Activated CD4-positive, alpha-beta T cell treated with anti-CD3 and anti-CD28 coated beads, Interleukin-2, amount 50 U/mL, for 48 hours (primary cell): ENCODE measurements at regions not wholly inside any gene's neighbourhood (a gene's known extent, or its start where the extent isn't known, plus 50 kb on each side); places are given as distances from the start of the nearest gene placed in this dataset.
"Not testable (repeated sequence)": the region's sequence is repeated elsewhere in the genome, so short reads cannot be mapped to it uniquely, and the experiment has no call there.

Source experiments
- DNase-seq, 2 experiments: peaks; one replicate each; pipeline ENCODE4 v3.0.0-alpha.2; 2020

DNA sequence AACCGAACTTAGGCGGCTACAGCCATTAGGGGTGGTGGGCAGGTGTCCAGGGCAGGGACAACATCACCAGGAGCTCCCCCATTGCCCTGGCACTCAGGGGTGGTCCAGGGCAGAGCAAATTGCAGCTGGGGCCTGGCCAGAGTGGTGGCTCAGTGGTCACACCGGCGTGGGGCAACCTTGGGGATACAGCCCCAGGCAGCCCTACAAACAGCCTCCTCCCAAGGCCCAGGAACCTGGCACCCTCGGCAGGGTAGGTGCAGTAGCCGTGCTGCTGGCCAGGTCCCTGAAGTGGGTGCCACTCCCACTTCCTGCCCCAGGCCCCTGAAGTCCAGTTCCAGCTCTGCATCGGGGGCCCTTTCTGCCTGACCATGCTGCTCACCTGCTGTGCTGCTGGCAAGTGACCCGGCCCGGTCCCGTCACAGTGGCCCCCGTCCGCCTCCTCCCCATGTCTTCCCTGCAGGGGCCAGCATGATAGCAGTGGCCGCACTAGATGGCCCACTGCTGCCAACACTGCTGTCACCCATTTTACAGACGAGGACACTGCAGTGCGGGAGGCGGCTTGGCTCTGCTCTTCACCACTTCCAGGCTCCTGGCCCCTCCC, 712.8 kb downstream of the MATN1 start:
- DNase-seq, result no peak

DNA sequence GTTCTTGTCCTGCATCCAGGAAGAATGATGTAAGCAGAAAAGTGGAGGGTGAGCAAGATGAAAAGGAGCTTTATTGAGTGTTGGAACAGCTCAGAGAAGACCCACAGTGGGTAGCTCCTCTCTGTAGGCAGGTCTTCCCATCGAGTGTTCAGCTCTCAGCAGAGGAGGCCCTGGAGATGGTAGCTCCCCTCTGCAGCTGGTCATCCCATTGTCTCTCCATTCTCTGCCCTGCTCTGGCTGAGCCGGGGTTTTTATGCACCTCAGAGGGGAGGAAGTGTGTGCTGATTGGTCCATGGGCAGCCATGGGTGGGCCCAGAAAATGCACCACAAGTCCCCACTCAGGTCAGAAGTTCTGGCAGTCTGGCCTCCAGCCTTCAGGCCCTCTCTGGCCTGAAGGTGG, 713.7 kb downstream of the MATN1 start:
- no peak for DNase-seq

DNA sequence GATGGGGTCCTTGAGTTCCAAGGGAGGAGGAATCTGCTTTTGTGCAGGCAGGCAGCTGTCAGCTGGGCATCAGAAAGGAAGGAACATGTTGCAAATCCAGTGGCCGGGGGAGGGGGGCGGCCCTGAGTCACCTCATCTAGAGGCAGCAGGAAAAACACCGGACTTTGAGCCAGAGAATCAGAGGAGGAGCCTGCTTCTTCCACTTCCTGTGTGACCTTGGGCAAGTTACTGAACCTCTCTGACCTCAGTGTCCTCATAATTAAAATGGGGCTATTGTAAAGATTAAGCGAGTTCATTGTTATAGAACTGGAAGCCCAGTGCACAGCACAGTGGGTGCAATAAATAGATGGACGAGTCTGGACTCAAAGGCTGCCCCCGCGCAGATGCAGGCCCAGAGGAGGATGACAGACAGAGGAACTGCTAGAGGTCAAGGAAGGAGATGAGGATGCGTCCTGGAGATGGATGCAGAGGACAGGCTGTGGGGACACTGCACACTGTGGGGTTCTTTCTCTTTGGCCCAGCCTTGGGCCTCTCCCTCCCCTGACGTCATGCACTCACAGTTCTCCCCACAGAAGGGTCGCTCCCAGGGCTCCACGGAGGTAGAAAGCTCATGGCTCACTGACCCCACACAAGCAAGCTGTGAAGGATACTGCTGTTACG, 714.3 kb downstream of the MATN1 start:
- no peak for DNase-seq

DNA sequence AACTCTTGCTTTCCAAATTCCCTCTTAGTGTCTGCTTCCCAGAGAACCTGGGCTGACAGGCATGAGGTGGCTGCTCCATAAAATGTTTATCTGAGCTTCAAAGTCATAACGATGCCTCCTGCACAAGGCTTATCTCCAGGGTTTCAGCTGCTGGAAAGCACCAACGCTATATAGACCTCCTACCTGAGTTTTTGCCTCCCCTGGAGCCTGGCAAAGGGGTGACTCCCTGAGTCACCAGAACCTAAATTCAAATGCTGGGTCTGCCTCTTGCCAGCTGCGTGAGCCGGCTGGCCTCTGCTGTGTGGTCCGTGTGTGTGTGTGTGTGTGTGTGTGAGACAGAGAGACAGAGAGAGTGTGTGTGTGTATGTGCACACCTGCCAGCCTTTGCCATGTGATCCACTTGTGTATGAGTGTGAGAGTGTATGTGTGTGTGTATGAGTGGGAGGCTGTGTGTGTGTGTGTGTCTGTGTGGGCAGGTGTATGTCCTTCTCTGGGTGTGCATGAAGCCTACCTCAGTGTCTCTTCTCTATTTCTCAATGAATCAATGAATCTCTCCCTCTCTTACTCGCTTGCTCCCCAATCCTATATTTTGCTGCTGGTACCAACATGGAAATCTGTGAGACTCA, 714.9 kb downstream of the MATN1 start:
- no peak for DNase-seq

DNA sequence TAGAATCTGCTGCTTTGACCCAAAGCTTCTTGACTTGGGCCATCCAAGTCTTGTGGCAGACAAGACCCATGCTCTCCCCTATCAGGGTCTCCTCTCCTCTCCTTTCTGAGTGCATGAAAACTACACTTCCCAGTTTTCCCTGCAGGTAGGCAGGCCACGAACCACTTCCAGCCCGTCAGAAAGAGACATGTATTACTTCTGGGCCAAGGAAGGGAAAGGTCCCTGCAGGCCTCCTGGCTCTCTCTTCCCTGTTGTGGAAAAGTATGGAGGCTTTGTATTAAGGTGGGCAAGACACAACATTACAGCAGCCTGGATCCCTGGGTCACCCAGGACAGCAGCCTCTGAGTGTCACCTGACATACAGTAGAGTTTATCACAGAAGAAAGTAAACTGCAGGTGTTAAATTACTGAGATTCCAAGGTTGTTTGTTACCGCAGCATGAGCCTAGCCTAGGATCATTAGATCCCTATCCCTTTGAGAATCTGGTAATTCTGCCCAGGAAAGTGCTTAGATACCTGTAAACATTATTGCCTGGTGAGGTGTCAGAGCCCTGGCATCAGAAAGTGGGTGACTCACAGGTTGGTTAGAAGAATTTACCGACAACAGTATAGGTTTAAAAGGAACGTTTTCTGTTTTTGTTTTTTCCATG, 717.3 kb downstream of the MATN1 start:
- no peak for DNase-seq

DNA sequence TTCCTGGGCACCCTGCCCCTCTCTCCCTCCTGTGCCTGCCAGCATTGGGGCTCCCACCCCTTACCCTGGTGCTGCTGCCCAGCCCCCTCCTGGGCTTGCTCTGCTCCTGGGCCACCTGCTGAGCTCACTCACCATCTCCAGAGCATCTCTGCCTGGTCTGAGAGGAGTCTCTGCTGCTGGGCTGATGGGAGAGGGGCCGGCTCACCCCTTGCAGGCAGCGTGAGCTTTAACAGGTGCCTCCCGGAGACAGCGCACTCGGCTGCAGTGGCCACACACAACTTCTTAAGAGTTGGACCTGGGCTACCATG, 721.7 kb downstream of the MATN1 start:
- DNase-seq, result no peak

DNA sequence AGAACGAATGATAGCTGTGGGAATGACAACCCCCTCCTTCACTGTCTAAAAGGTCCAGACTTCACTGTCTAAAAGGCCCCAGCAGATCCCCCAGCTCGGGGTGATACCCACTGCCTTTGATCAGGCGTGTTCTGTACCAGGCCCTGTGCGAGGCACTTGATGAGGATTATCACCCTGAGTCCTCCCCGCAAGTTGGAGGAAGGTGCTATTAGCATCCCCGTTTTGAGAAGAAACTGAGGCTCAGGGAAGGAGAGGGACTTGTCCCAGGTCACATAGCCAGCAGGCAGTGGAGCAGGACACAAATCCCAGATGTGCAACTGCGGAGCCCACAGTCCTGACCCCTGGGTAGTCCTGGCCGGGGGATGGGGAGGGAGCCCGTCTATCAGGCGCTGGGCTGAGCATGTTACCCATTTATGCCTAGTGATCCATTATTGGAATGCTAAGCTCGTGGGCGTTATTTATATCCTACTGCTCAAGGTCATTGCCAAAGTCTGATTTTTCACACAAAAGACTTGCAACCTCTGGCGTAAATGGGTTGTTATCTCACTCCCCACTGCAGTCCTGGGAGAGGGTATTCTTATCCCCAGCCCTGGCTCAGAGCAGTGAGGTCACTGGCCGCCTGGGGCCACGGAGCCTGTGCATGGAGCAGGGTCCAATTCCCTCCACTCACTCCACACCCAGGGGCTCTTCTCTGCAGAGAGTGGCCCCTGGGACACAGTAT, 722.2 kb downstream of the MATN1 start:
- DNase-seq, result no peak

DNA sequence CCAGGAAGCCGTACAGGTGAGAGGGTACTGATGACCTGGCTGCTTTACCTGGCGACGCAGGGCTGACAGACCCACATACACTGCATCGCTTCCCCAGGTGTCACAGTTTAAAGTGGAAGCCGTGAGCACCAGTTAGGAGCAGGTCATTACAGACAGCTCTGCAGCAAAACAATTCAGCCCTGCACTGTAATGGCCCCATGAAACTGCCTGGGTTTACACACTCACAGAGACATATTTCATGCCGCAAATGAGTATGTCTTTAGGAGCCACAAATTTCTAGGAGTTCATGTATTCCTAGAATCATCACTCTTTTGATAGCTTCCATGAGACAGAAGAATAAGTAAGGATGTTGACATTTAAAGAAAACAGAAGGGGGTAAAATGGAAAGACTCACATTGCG, 723.1 kb downstream of the MATN1 start:
- DNase-seq, result no peak

DNA sequence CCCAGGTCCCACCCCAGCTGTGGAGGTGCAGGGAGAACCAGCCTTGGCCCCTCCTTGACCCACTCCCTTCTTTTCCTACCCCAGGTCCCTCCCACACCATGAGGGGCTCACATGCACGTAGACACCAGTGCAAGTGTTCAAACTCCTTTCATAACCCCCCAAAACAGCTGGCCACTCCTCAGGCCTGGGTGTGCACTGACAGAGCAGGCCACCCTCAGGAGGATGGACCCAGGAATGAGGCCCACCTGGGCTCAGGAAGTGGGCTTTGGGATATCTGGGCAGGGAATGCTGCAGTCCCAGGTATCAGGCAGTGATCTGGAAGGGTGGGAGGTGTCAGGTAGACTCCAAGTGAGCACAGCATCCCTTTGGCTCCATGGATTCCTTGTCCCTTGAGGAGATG, 723.8 kb downstream of the MATN1 start:
- DNase-seq, result no peak

DNA sequence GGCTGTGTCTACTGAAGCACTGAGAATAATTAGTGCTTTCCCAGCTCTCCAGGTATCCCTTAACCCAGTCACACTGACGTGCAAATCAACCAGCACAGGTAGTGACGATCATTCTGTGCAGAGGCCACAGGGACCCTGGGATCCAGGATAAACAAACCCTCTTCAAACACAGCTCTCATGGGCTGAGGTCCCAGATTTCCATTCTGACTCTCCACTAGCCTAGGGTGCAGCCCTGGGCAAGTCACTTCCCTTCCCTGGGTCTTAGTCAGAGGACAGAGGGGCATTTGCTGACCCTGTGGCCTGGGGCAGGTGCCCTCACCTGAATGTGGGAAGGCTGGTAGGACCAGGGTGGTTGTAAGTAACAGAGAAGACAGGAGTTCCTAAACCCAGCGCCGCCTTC, 724.7 kb downstream of the MATN1 start:
- DNase-seq, result no peak

DNA sequence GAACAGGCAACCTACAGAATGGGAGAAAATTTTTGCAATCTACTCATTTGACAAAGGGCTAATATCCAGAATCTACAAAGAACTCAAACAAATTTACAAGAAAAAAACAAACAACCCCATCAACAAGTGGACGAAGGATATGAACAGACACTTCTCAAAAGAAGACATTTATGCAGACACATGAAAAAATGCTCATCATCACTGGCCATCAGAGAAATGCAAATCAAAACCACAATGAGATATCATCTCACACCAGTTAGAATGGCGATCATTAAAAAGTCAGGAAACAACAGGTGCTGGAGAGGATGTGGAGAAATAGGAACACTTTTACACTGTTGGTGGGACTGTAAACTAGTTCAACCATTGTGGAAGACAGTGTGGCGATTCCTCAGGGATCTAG, 725.6 kb downstream of the MATN1 start:
- not testable (repeated sequence) for DNase-seq

DNA sequence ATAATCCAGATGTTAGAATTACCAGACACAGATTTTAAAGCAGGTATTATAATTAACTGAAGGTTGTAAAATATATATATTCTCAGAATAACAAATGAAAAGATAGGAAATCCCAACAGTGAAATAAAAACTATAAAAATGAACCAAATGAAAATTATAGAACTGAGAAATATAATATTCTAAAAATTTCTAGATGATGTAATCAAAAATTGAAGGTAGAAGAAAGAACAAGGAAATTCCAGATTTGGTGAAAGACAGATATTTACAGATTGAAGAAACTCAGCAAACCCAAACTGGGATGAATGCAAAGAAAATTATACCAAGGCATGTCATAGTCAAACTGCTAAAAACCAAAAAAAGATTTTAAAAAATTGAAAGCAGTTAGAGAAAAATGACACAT, 729.4 kb downstream of the MATN1 start:
- DNase-seq, result no peak

DNA sequence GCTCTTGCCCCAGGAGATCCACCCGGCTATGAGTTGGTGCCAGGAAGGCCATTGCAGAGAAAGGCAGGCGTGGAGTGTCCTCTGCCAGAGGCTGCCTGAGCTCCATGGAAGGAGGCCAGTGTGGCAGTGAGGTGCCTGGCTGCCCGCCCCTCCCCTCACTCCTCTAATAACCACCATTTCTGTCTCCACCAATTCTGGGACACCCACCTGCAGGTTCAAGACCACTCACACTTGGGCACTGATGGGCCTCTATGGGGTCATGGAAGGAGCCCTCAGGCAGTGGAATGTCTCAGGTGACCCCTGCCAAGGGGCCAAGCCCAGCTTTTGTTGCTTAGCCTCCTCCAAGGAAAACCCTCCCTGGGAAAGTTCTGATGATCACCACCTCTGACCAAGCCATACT, 731.6 kb downstream of the MATN1 start:
- DNase-seq, result no peak

DNA sequence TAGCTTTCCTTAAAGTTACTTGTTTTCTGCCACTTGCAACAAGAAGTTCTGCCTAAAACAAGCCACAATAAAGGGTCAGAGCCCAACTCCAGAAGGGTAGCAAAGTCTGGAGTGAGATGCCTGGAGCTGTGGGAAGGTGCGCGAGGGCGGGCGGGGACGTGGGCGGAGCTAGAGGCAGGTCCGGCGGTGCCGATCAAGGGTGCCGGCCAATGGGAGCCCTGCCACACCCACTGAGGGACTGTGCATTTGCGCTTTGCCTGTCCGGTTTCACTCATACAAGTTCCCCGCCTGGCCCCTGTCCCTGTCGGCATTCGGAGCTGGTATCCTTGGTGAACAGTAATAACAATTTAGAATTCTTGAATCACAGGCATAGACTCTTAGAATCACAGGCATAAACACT, 732.4 kb downstream of the MATN1 start:
- DNase-seq, result no peak

DNA sequence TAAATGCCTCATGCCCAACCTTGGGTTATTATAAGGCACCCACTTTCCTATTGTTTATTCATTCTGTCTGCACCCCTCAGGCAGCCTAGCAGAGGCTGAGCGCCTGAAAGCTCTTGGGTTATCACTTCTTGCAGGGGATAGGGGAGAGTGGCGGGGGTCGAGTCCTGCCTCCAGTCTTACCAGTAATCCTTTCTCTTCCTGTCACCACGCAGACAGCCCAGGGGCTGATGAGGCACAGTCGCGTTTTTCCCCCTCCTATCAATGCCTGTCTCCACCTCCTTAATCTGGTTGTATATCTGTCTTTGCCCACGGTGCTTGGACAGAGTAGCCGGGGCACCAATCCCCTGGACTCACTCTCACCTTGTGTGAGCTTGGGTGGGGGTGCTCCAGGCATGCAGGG, 733.1 kb downstream of the MATN1 start:
- DNase-seq, result no peak

DNA sequence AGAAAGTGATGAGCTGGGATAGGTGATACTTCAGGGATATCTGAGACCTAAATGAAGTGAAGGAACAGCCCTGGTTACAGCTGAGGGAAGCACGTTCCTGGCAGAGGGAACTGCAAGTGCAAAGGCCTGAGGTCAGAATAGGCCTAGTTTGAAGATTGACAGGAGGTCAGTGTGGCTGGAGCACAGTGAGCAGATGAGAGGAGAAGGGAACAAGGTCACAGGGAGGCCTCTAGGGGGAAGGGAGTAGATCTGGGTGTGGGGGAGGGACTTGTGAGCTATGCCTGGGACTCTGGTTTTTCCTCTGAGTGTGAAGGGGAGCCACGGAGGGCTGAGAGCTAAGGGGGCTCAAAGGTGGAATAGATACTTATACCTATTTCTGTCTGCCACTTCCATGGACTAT, 736.4 kb downstream of the MATN1 start:
- no peak for DNase-seq

DNA sequence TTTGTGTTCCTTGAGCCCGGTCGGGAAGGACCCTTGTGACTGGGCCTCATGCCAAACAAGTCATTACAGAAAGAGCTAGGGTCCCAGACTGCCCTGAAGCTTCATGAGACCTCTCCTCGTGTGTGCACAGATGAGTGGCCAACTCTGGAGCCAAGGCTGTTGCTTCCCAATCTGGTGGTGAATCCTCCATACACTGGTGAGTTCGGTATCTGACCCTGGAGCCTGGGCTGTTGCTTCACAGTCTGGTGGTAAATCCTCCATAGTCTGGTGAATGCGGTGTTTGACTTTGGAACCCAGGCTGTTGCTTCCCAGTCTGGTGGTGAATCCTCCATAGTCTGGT, 737.8 kb downstream of the MATN1 start:
- DNase-seq, result no peak

DNA sequence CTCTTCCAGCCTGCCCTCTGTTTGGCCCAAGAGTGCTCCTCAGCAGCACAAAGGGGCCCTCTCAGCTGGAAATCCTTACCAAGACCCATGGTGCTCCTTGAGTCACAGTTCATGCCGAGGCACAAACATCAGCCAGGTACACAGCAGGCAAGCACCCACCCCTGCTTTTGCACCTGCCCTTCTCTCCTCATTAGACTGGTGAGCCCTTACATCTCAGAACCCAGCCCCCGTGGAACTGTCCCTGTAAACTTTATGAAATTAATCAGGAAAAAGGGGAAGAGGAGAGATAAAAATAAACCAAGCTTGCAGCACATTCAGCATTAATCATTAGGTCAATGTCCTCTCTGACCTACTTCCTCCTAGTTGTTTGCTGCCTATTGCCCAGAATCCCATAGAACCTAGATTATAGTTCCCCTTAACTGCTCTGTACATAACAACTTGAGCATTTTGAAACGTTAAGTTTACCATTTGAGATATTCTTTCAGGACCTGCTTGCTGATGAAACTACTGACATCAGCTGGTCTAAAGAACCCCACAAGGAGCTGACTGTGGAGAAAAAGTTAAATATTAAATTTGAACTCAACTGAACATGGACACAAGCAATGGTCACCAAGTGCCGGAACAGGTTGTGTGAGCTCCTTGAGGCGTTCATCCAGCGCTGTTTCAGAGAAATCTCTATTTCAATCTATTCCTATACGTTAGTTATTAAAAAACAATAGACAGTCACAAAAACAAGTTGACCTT, 738.4 kb downstream of the MATN1 start:
- DNase-seq, result no peak

DNA sequence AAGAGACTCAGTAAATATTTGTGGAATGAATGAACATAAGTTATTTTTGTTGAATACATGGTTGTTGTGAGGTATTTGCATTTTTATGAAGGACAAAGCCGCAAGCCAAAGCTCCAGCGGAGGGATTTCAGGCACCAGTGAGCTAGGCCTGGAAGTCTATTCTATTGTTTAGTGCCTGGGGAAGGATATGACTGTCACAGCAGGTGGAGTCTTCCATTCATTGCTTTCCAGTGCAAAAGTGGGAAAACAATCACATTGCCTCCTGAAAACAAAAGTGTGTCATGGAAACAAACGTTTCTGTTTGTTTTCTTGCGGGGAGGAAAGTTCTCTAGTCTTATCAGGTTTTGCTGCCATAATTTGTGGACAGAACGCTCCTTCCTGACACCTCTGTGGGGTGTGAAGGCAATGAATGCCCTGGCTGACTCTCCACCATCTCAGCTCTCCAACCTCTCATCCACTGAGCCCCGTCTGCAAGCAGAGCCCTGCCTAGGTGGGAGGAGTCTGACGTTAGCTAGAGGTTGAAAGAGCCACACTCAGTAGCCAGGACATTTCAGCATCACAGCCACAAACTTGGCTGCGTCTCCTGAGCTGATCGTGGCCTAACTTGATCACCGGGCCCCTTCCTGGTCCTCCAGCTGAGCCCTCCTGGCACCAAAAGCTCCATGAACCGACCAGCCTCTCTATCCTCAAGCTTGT, 739.1 kb downstream of the MATN1 start:
- DNase-seq, result no peak

DNA sequence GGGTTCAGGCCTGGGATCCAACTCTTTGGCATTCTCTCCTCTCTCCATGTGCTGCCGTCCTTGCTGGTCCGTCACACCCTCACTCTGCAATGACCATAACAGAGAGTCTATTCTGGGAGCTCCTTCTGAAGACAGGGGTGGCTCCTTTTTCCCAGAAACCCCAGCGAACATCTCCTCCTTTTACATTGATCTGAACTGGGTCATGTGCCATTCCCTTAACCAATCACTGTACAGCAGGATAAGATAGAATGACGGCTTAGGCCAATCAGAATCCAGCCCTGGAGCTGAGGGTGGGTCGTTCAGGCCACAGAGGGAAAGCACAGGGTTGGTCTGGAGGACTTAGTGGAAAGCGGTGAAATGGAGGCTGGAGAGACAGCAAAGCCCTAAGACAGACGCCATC, 740.1 kb downstream of the MATN1 start:
- DNase-seq, result no peak

DNA sequence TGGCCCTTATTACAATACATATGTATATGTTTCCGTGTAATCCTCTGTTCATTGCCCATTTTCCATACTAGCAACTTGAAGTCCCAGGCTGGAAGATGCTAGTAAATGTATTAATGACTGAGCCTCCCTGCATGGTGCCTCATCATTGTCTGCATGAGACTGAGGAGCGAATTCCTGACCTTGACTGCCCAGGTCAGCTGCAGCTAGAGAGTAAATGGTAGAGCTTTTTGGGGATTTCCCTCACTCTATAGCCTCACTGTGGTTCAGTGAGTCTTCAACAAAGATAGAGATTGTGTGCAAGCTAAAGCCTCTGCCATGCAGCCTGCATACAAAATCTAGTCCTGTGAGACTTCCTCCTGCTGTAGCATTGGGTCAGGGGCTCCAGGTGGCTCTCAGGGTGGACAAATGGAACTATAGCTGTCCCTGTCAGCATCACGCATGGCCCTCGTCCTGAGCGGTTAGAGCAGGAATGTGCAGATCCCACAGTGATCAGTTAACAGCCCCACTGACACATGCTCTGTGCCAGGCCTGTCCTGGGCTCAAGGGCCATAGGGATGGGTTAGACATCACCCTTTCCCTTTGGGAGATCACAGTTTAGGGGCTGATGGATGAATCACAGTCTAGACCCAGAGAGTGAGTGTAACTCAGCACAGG, 741.7 kb downstream of the MATN1 start:
- DNase-seq, result no peak

DNA sequence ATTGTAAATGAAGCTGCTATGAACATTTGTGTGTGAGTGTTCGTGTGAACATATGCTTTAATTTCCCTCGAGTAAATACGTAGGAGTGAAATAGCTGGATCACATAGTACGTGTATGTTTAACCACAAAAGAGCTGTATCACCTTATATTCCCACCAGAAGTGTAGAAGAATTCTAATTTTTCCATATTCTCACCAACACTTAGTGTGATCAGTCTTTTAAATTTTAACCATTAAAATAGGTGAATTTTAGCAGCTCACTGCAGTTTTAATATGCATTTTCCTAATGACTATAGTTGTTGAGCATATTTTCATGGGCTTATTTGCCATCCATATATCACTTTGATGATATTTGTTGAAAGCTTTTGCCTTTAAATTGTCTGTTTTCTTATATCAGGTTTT, 741.2 kb downstream of the PTPRU start:
- no peak for DNase-seq
